NCI-H82 (cell line): ENCODE measurements at regions not wholly inside any gene's neighbourhood (a gene's known extent, or its start where the extent isn't known, plus 50 kb on each side); places are given as distances from the start of the nearest gene placed in this dataset.
"Not testable (repeated sequence)": the region's sequence is repeated elsewhere in the genome, so short reads cannot be mapped to it uniquely, and the experiment has no call there.

Source experiments
- DNase-seq: peaks from one replicate; lab custom pipeline; 2025; lab: John Stamatoyannopoulos, UW

GRCh38 chrX:65971151-65971550 is 68.7 kb downstream of the VSIG4 start:
- DNase-seq, result no peak

GRCh38 chrX:65967159-65967558 is 72.7 kb downstream of the VSIG4 start:
- DNase-seq, result not testable (repeated sequence)

- DNase-seq, result no peak
Measured at GRCh38 chrX:65961714-65962113, 78.2 kb downstream of the VSIG4 start.

GRCh38 chrX:65948103-65948502 is 91.8 kb downstream of the VSIG4 start:
- DNase-seq, result no peak

- no peak for DNase-seq
Measured at GRCh38 chrX:65941775-65942174, 98.1 kb downstream of the VSIG4 start.

- DNase-seq, result no peak
Measured at GRCh38 chrX:65933085-65933589, 106.7 kb downstream of the VSIG4 start.

- DNase-seq, result peak; percentile 41
Measured at GRCh38 chrX:65932173-65933084, 107.5 kb downstream of the VSIG4 start.

GRCh38 chrX:65928522-65928921 is 111.4 kb downstream of the VSIG4 start:
- no peak for DNase-seq

- not testable (repeated sequence) for DNase-seq
Measured at GRCh38 chrX:65927386-65927785, 112.5 kb downstream of the VSIG4 start.

GRCh38 chrX:65926095-65927019 is 113.5 kb downstream of the VSIG4 start:
- no peak for DNase-seq

- DNase-seq, result no peak
Measured at GRCh38 chrX:65925592-65925991, 114.3 kb downstream of the VSIG4 start.

GRCh38 chrX:65925005-65925404 is 114.9 kb downstream of the VSIG4 start:
- no peak for DNase-seq

- DNase-seq, result no peak
Measured at GRCh38 chrX:65921363-65921762, 118.5 kb downstream of the VSIG4 start.

GRCh38 chrX:65920620-65921019 is 119.3 kb downstream of the VSIG4 start:
- no peak for DNase-seq

- DNase-seq, result no peak
Measured at GRCh38 chrX:65910899-65911298, 129.0 kb downstream of the VSIG4 start.

- no peak for DNase-seq
Measured at GRCh38 chrX:65903750-65904149, 136.1 kb downstream of the VSIG4 start.

- DNase-seq, result no peak
Measured at GRCh38 chrX:65902011-65902410, 137.9 kb downstream of the VSIG4 start.

- no peak for DNase-seq
Measured at GRCh38 chrX:65900850-65901844, 138.7 kb downstream of the VSIG4 start.

- no peak for DNase-seq
Measured at GRCh38 chrX:65894133-65894532, 145.7 kb downstream of the VSIG4 start.

GRCh38 chrX:65891817-65892216 is 148.1 kb downstream of the VSIG4 start:
- not testable (repeated sequence) for DNase-seq

- DNase-seq, result not testable (repeated sequence)
Measured at GRCh38 chrX:65888150-65888549, 151.7 kb downstream of the VSIG4 start.
